Heart left ventricle (tissue), 16 donors: ENCODE measurements at regions not wholly inside any gene's neighbourhood (a gene's known extent, or its start where the extent isn't known, plus 50 kb on each side); places are given as distances from the start of the nearest gene placed in this dataset.

ENCODE experiments used
- ATAC-seq, 4 donors: fragments of 200-7000 bp; cut with Tn5 transposase; one replicate each; pipeline ENCODE4 v1.9.1; 2020 to 2022; ENCODE audit warnings: moderate library complexity in 4 of 4, mild to moderate bottlenecking in 3 of 4, moderate number of reproducible peaks in 1 of 4
- DNase-seq, 5 donors: peaks; one replicate each; pipeline ENCODE4 v3.0.0-alpha.2; 2020
- H3K27ac ChIP-seq, 12 donors: fragments of 200-600 bp; sonication (generic) in 4 of 12; one replicate each; pipeline versions ENCODE4 v1.5.0 to v1.8.0; 2016 to 2022; ENCODE audit warnings: mild to moderate bottlenecking in 2 of 12
- H3K27me3 ChIP-seq, 9 donors: fragments of 200-600 bp; sonication (generic) in 2 of 9; one replicate each; pipeline versions ENCODE4 v1.5.1 to v1.8.0; 2016 to 2022; ENCODE audit warnings: mild to moderate bottlenecking in 3 of 9
- H3K36me3 ChIP-seq, 9 donors: fragments of 200-600 bp; sonication (generic) in 2 of 9; one replicate each; pipeline versions ENCODE4 v1.5.0 to v1.8.0; 2018 to 2022; ENCODE audit warnings: mild to moderate bottlenecking in 2 of 9
- H3K4me1 ChIP-seq, 12 donors: fragments of 200-600 bp; sonication (generic) in 4 of 12; one replicate each; pipeline versions ENCODE4 v1.5.0 to v1.8.0; 2016 to 2022; ENCODE audit warnings: mild to moderate bottlenecking in 3 of 12
- H3K4me3 ChIP-seq, 12 donors: fragments of 200-600 bp; sonication (generic) in 4 of 12; one replicate each; pipeline versions ENCODE4 v1.5.0 to v1.8.0; 2017 to 2022; ENCODE audit warnings: mild to moderate bottlenecking in 9 of 12, moderate library complexity in 4 of 12
- H3K9me3 ChIP-seq, 12 donors: fragments of 200-600 bp; sonication (generic) in 4 of 12; one replicate each; pipeline versions ENCODE4 v1.5.0 to v1.8.0; 2016 to 2022; ENCODE audit warnings: mild to moderate bottlenecking in 1 of 12
- POLR2A ChIP-seq, 2 donors: fragments of 450-650 bp; IDR thresholded peaks; one replicate each; pipeline ENCODE4 v1.6.1; 2017; ENCODE audit warnings: antibody characterized with exemption in 2 of 2, mild to moderate bottlenecking in 2 of 2, moderate library complexity in 2 of 2
- WGBS, 4 donors: extraction: QIAGEN DNeasy Blood & Tissue Kit in 2 of 4; methylation state at CpG; one replicate each; pipeline versions ENCODE4 v1.1.5 to v1.1.7; 2013 to 2018; 5-methylcytosine and 5-hydroxymethylcytosine counted together
- intact Hi-C, 10 donors: fragments of 100-400 bp; cut with DNase I; formaldehyde crosslinking; loops; one replicate each; pipeline versions ENCODE4 v1.11.1 to v1.14.2; 2022
- TF ChIP-seq, protein P1 (sequence below), 12 donors: fragments of 200-600 bp; sonication (generic) in 4 of 12; IDR thresholded peaks; one replicate each; pipeline versions ENCODE4 v1.5.0 to v1.8.0; 2018 to 2022; ENCODE audit warnings: antibody characterized with exemption in 12 of 12, mild to moderate bottlenecking in 5 of 12
- donor health status: ischemic (EF 13 %, LVEDD 7.1; RV severe dilation, severe dysfunction).
- donor health status: healthy with polysubstance abuse.
- donor health status: DM: no; HTN: yes; CAD: no.
- donor health status: DM: no; HTN: no; CAD: no.
- donor health status: ischemic (EF 25% LVEDD 6.9; RV normal size, moderate dysfunction).
- donor health status: ischemic (EF 25% LVEDD 5.7; RV mildly dilated, moderate dysfunction).
- donor health status: healthy.
- donor health status: DM: yes; HTN: yes; CAD: no.
- donor health status: ischemic (EF 35%, LVEDD 5.7; RV mildly dilated, moderate dysfunction).
- donor health status: nonischemic (EF 11% LVEDD 7.7; RV severe dilation, severe dysfunction).
- donor health status: DM: yes; HTN: yes; CAD: no.
- donor health status: PGD.
- donor health status: ischemic (EF 29% LVEDD 5.4; RV normal size, mild dysfunction).
- donor health status: nonischemic (EF 23%, LVEDD 6.1; RV moderate dilation, normal function).

- H3K27me3 ChIP-seq: no peaks in the 10 kb centered on the region
- intact Hi-C loops: no loop called here
- no peaks in the 10 kb centered on the region for H3K4me1 ChIP-seq
- no peaks in the 10 kb centered on the region for H3K36me3 ChIP-seq
- H3K4me3 ChIP-seq: no peak overlapping the region
- no peak for ATAC-seq
- 61 to 65% methylated on average over 3 of the region's 3 CpGs; no CpG with 5 or more reads in 2 of the 4 donors for WGBS, 4 donors
- no peak overlapping the region for H3K27ac ChIP-seq
- TF ChIP-seq, protein P1, sequence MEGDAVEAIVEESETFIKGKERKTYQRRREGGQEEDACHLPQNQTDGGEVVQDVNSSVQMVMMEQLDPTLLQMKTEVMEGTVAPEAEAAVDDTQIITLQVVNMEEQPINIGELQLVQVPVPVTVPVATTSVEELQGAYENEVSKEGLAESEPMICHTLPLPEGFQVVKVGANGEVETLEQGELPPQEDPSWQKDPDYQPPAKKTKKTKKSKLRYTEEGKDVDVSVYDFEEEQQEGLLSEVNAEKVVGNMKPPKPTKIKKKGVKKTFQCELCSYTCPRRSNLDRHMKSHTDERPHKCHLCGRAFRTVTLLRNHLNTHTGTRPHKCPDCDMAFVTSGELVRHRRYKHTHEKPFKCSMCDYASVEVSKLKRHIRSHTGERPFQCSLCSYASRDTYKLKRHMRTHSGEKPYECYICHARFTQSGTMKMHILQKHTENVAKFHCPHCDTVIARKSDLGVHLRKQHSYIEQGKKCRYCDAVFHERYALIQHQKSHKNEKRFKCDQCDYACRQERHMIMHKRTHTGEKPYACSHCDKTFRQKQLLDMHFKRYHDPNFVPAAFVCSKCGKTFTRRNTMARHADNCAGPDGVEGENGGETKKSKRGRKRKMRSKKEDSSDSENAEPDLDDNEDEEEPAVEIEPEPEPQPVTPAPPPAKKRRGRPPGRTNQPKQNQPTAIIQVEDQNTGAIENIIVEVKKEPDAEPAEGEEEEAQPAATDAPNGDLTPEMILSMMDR (IDR thresholded peaks at IDR 0.05): no peak
- no peak for TF ChIP-seq POLR2A (IDR thresholded peaks at IDR 0.05)
- no peak for DNase-seq
- H3K9me3 ChIP-seq: no peaks in the 10 kb centered on the region
Measured at GRCh38 chrY:16572061-16572460, 1308.0 kb downstream of the CDY2B start.

DNA sequence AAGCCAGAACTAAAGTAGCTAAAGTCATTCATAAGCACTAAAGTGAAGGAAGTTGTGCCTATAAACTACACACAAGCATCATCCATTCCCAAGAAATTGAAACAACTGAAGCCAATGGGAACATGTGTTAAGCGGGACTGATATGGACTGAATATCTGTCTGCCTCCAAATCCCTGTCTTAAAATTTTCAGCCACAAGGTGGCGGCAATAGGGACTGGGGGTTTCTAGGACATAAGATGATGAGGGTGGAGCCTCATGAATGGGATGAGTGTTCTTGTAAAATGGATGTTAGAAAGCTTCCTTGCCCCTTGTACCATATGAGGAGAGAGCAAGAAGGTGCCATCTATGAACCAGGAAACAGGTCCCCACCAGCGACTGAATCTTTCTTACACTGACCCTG, 1317.5 kb downstream of the CDY2B start:
- Histone ChIP-seq H3K36me3 (no peaks in the 10 kb centered on the region), H3K4me3 (no peak overlapping the region), H3K9me3 (no peaks in the 10 kb centered on the region), H3K27ac (no peak overlapping the region), H3K4me1 (no peaks in the 10 kb centered on the region), H3K27me3 (no peaks in the 10 kb centered on the region)
- WGBS, 4 donors: 44 to 50% methylated on average over 3 of the region's 3 CpGs; no CpG with 5 or more reads in 2 of the 4 donors
- intact Hi-C loops: no loop called here
- TF ChIP-seq, protein P1 (IDR thresholded peaks at IDR 0.05): no peak
- no peak for TF ChIP-seq POLR2A (IDR thresholded peaks at IDR 0.05)
- ATAC-seq: no peak
- no peak for DNase-seq

DNA sequence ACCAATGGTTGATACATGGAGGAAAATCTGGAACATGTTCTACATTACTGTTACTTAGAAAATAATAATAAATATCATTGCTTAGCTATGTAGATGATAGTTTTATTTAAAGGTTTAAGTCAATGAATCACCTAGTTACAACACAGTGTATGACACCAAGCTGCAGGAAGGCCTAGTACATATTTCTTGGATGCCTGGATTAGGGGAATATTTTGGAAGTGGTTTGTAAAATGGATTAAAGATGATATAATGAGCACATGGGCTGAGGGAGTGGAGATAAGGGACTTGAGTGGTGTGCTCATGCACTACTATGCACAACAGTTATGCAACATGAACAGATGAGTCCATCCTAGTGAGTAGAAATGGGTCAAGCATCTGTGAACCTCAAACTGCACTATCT, 1358.0 kb downstream of the CDY2B start:
- no peak overlapping the region for H3K27ac ChIP-seq
- ATAC-seq: no peak
- no peak for TF ChIP-seq POLR2A (IDR thresholded peaks at IDR 0.05)
- TF ChIP-seq, protein P1 (IDR thresholded peaks at IDR 0.05): no peak
- no peaks in the 10 kb centered on the region for H3K9me3 ChIP-seq
- H3K27me3 ChIP-seq: no peaks in the 10 kb centered on the region
- H3K4me1 ChIP-seq: no peaks in the 10 kb centered on the region
- H3K4me3 ChIP-seq: no peak overlapping the region
- H3K36me3 ChIP-seq: no peaks in the 10 kb centered on the region
- no peak for DNase-seq
- intact Hi-C loops: no loop called here

DNA sequence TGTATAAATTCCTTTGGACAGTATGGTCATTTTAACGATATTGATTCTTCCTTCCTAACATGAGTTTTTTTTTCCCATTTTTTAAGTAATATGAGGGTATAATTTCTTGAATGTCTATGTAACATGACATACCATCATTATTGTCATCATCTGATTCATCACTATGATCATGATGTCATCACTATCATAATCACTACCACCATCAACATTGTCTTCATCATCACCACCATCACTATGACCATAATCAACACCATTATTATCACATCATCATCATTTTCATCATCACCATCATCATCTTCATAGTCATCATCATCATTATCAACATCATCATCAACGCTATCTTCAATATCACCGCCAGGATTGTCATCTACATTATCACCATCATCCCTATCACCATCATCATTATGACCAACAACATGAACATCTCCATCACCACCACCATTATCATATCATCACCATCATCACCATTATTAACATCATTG, 1377.2 kb downstream of the CDY2B start:
- no peaks in the 10 kb centered on the region for H3K4me1 ChIP-seq
- WGBS, 4 donors: 81 to 84% methylated on average over 3 of the region's 3 CpGs; no CpG with 5 or more reads in 2 of the 4 donors
- TF ChIP-seq, protein P1 (IDR thresholded peaks at IDR 0.05): no peak
- H3K36me3 ChIP-seq: no peaks in the 10 kb centered on the region
- no peak for DNase-seq
- no peak overlapping the region for H3K4me3 ChIP-seq
- no peak for ATAC-seq
- H3K27me3 ChIP-seq: no peaks in the 10 kb centered on the region
- H3K9me3 ChIP-seq: no peaks in the 10 kb centered on the region
- intact Hi-C loops: no loop called here
- H3K27ac ChIP-seq: no peak overlapping the region
